H9 (cell line): ENCODE measurements at regions not wholly inside any gene's neighbourhood (a gene's known extent, or its start where the extent isn't known, plus 50 kb on each side); places are given as distances from the start of the nearest gene placed in this dataset.

Experiments
- DNase-seq: peaks from one replicate; pipeline ENCODE4 v3.0.0-alpha.2; 2017
- H2AFZ ChIP-seq: one replicate; pipeline ENCODE4 v1.6.1; 2013; ENCODE audit warnings: mild to moderate bottlenecking, low read length, control low read depth, moderate library complexity
- H2AK5ac ChIP-seq: 2 replicates; pipeline ENCODE4 v1.6.1; 2013; ENCODE audit warnings: low read length, control low read depth, mixed read lengths; ENCODE audit not compliant: insufficient read length
- H2BK120ac ChIP-seq: one replicate; pipeline ENCODE4 v1.6.1; 2013; ENCODE audit warnings: low read depth, mild to moderate bottlenecking, low read length, control low read depth, inconsistent platforms; ENCODE audit not compliant: poor library complexity, severe bottlenecking
- H2BK12ac ChIP-seq: 2 replicates; pipeline ENCODE4 v1.6.1; 2013; ENCODE audit warnings: low read length, control low read depth, mixed read lengths, low read depth; ENCODE audit not compliant: insufficient read length
- H2BK15ac ChIP-seq: 2 replicates; pipeline ENCODE4 v1.6.1; 2013; ENCODE audit warnings: low read depth, low read length, control low read depth
- H2BK20ac ChIP-seq: one replicate; pipeline ENCODE4 v1.6.1; 2013; ENCODE audit warnings: low read depth, mild to moderate bottlenecking, low read length, control low read depth, inconsistent platforms; ENCODE audit not compliant: poor library complexity, severe bottlenecking
- H2BK5ac ChIP-seq: 2 replicates; pipeline ENCODE4 v1.6.1; 2013; ENCODE audit warnings: low read length, control low read depth, mixed read lengths; ENCODE audit not compliant: insufficient read length
- H3K14ac ChIP-seq: 2 replicates; pipeline ENCODE4 v1.6.1; 2013; ENCODE audit warnings: low read length, control low read depth; ENCODE audit not compliant: insufficient read depth
- H3K18ac ChIP-seq: 2 replicates; pipeline ENCODE4 v1.6.1; 2013; ENCODE audit warnings: low read depth, mild to moderate bottlenecking, mixed read lengths, low read length, control low read depth; ENCODE audit not compliant: insufficient read length
- H3K23ac ChIP-seq: 2 replicates; pipeline ENCODE4 v1.6.1; 2013; ENCODE audit warnings: low read length, control low read depth, mixed read lengths, low read depth; ENCODE audit not compliant: insufficient read length
- H3K23me2 ChIP-seq: 2 replicates; pipeline ENCODE4 v1.6.1; 2013; ENCODE audit warnings: low read depth, mild to moderate bottlenecking, mixed read lengths, low read length, control low read depth; ENCODE audit not compliant: insufficient read length, poor library complexity, severe bottlenecking
- H3K27ac ChIP-seq: 2 replicates; pipeline ENCODE4 v1.5.1; 2013; ENCODE audit warnings: low read length, control low read depth, mixed read lengths, low read depth; ENCODE audit not compliant: insufficient read length
- H3K27me3 ChIP-seq: 2 replicates; pipeline ENCODE4 v1.6.1; 2013; ENCODE audit warnings: low read length, control low read depth, inconsistent platforms; ENCODE audit not compliant: insufficient read depth
- H3K4ac ChIP-seq: 2 replicates; pipeline ENCODE4 v1.6.1; 2013; ENCODE audit warnings: low read depth, mild to moderate bottlenecking, control low read depth, inconsistent platforms, low read length, moderate library complexity
- H3K4me1 ChIP-seq: 2 replicates; pipeline ENCODE4 v1.6.1; 2013; ENCODE audit warnings: low read length, control low read depth, inconsistent platforms; ENCODE audit not compliant: insufficient read depth
- H3K4me2 ChIP-seq: 2 replicates; pipeline ENCODE4 v1.6.1; 2013; ENCODE audit warnings: low read length, control low read depth, mixed read lengths; ENCODE audit not compliant: insufficient read length, insufficient read depth
- H3K56ac ChIP-seq: 2 replicates; pipeline ENCODE4 v1.6.1; 2013; ENCODE audit warnings: low read depth, mild to moderate bottlenecking, mixed read lengths, low read length, control low read depth; ENCODE audit not compliant: insufficient read length
- H3K79me1 ChIP-seq: 2 replicates; pipeline ENCODE4 v1.6.1; 2013; ENCODE audit warnings: low read depth, mild to moderate bottlenecking, moderate library complexity, low read length, control low read depth, inconsistent platforms; ENCODE audit not compliant: insufficient read depth, poor library complexity, severe bottlenecking
- H3K79me2 ChIP-seq: 2 replicates; pipeline ENCODE4 v1.6.1; 2013; ENCODE audit warnings: low read length, control low read depth, inconsistent platforms; ENCODE audit not compliant: insufficient read depth
- H3K9ac ChIP-seq: 2 replicates; pipeline ENCODE4 v1.6.1; 2013; ENCODE audit warnings: low read length, control low read depth, mixed read lengths; ENCODE audit not compliant: insufficient read length; ENCODE audit errors: extremely low read depth
- H3K9me3 ChIP-seq: one replicate; pipeline ENCODE4 v1.6.1; 2013; ENCODE audit warnings: low read depth, low read length, inconsistent platforms; ENCODE audit not compliant: control insufficient read depth
- H3T11ph ChIP-seq: one replicate; pipeline ENCODE4 v1.6.1; 2013; ENCODE audit warnings: mild to moderate bottlenecking, low read length, control low read depth, inconsistent platforms
- H4K20me1 ChIP-seq: one replicate; pipeline ENCODE4 v1.6.1; 2013; ENCODE audit not compliant: control insufficient read depth, insufficient read length, insufficient read depth
- H4K5ac ChIP-seq: 2 replicates; pipeline ENCODE4 v1.6.1; 2013; ENCODE audit warnings: low read depth, mild to moderate bottlenecking, mixed read lengths, low read length, control low read depth; ENCODE audit not compliant: insufficient read length
- H4K8ac ChIP-seq: replicated peaks from 2 replicates; pipeline ENCODE4 v1.6.1; 2013; ENCODE audit warnings: low read length, control low read depth, mixed read lengths, low read depth; ENCODE audit not compliant: insufficient read length
- H4K91ac ChIP-seq: 2 replicates; pipeline ENCODE4 v1.6.1; 2013; ENCODE audit warnings: low read depth, mild to moderate bottlenecking, moderate library complexity, mixed read lengths, low read length, control low read depth; ENCODE audit not compliant: insufficient read length
- H3K27ac Mint-ChIP-seq, 3 experiments: 2 replicates in 2 of 3; 3 replicates in 1 of 3; pipeline ENCODE4 v1.8.0; 2020 to 2021; ENCODE audit warnings: mixed read lengths in 3 of 3, mild to moderate bottlenecking in 1 of 3, moderate library complexity in 1 of 3
- H3K27me3 Mint-ChIP-seq: 2 replicates; pipeline ENCODE4 v1.8.0; 2021; ENCODE audit warnings: low read depth, mild to moderate bottlenecking, moderate library complexity, mixed read lengths
- H3K36me3 Mint-ChIP-seq, 3 experiments: 2 replicates in 2 of 3; 3 replicates in 1 of 3; pipeline ENCODE4 v1.8.0; 2020 to 2021; ENCODE audit warnings: low read depth in 3 of 3, mixed read lengths in 3 of 3; ENCODE audit not compliant: insufficient read depth in 1 of 3
- H3K4me1 Mint-ChIP-seq, 2 experiments: 2 replicates each; pipeline ENCODE4 v1.8.0; 2020; ENCODE audit warnings: mixed read lengths in 2 of 2
- H3K4me3 Mint-ChIP-seq, 2 experiments: 2 replicates in 1 of 2; 3 replicates in 1 of 2; pipeline ENCODE4 v1.8.0; 2020 to 2021; ENCODE audit warnings: mild to moderate bottlenecking in 2 of 2, mixed read lengths in 2 of 2, moderate library complexity in 1 of 2
- H3K9me3 Mint-ChIP-seq, 2 experiments: 2 replicates in 1 of 2; 3 replicates in 1 of 2; pipeline ENCODE4 v1.8.0; 2020; ENCODE audit warnings: mild to moderate bottlenecking in 2 of 2, mixed read lengths in 2 of 2, moderate library complexity in 1 of 2
- WGBS: extraction: QIAGEN DNeasy Blood & Tissue Kit; methylation state at CpG from one replicate; pipeline ENCODE4 v1.1.7; 2013; ENCODE audit warnings: missing lambda C conversion rate, low lambda C conversion rate, mixed read lengths; ENCODE audit not compliant: insufficient read length; ENCODE audit errors: extremely low coverage; 5-methylcytosine and 5-hydroxymethylcytosine counted together
- TF ChIP-seq, protein P1 (sequence below): fragments of 200-600 bp; sonication (generic); conservative IDR thresholded peaks from 3 replicates; pipeline ENCODE4 v1.8.0; 2021; ENCODE audit warnings: antibody characterized with exemption, mild to moderate bottlenecking

DNA sequence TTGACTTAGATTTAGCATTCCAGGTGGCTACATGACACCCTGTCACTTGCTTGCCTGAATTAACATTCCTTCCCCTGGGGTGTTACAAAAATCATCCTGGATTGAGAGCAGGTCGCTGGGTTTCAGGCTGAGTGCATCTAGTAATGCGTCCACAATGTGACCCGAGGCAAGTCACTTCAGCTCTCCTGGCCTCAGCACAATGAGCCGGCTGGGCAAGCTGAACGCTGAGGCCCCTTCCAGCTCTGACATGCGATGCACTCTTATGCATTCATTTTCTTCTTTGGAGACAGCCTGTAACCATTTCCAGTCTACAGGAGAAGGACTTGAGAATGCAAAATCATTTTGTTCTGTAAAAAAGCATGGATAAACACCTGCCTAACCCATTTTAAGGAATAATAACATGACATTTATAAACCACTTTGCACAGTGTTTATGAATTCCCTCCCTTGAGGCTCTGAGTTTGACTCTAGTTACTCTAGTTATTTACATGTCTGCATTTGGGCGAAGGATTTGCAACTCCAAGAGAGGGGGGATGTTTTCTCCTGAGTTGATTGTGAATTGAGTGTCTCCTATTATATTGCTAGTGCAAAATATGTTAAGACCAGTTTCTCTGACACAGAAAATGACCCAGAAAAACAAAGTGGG, 63.0 kb upstream of the CPO start:
- no peaks in the 10 kb centered on the region for H3K36me3 Mint-ChIP-seq
- Histone ChIP-seq H3K79me1 (no peaks in the 10 kb centered on the region), H3K27ac (no peak overlapping the region), H2AFZ (no peak overlapping the region), H3K27me3 (no peaks in the 10 kb centered on the region), H4K5ac (no peak overlapping the region), H3K4me1 (no peaks in the 10 kb centered on the region; the same call in none of the 2 replicates), H2BK120ac (no peak overlapping the region), H4K91ac (no peak overlapping the region), H3K23me2 (no peaks in the 10 kb centered on the region), H3K4me2 (no peak overlapping the region), H3K79me2 (no peaks in the 10 kb centered on the region), H3K18ac (no peak overlapping the region), H3K14ac (no peak overlapping the region), H4K8ac (no peak overlapping the region), H3K9ac (no peak overlapping the region), H3K4ac (no peak overlapping the region), H2BK15ac (no peak overlapping the region), H2BK12ac (no peak overlapping the region), H3K56ac (no peak overlapping the region), H2AK5ac (no peak overlapping the region), H3K23ac (no peak overlapping the region), H4K20me1 (no peaks in the 10 kb centered on the region), H2BK5ac (no peak overlapping the region), H2BK20ac (no peak overlapping the region), H3T11ph (no peak overlapping the region), H3K9me3 (no peaks in the 10 kb centered on the region)
- no peak overlapping the region for H3K4me3 Mint-ChIP-seq
- DNase-seq, result no peak
- no peak overlapping the region for H3K27ac Mint-ChIP-seq
- WGBS, result no CpG with 5 or more reads among the region's 7 CpGs
- TF ChIP-seq, protein P1, sequence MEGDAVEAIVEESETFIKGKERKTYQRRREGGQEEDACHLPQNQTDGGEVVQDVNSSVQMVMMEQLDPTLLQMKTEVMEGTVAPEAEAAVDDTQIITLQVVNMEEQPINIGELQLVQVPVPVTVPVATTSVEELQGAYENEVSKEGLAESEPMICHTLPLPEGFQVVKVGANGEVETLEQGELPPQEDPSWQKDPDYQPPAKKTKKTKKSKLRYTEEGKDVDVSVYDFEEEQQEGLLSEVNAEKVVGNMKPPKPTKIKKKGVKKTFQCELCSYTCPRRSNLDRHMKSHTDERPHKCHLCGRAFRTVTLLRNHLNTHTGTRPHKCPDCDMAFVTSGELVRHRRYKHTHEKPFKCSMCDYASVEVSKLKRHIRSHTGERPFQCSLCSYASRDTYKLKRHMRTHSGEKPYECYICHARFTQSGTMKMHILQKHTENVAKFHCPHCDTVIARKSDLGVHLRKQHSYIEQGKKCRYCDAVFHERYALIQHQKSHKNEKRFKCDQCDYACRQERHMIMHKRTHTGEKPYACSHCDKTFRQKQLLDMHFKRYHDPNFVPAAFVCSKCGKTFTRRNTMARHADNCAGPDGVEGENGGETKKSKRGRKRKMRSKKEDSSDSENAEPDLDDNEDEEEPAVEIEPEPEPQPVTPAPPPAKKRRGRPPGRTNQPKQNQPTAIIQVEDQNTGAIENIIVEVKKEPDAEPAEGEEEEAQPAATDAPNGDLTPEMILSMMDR, result no peak
- no peaks in the 10 kb centered on the region for H3K9me3 Mint-ChIP-seq
- peaks cover 10 to 14% of the 10 kb centered on the region in 2 experiments for H3K4me1 Mint-ChIP-seq
- H3K27me3 Mint-ChIP-seq, result no peaks in the 10 kb centered on the region
